ENCODE measurements at regions not wholly inside any gene's neighbourhood (a gene's known extent, or its start where the extent isn't known, plus 50 kb on each side); places are given as distances from the start of the nearest gene placed in this dataset.
"Not testable (repeated sequence)": the region's sequence is repeated elsewhere in the genome, so short reads cannot be mapped to it uniquely, and the experiment has no call there.

GRCh38 chr7:34342387-34342786 lies 315.6 kb upstream of the NPSR1 start:
- in situ Hi-C loops (cut with HindIII; ENCODE audit: low sequenced_read_pairs), result no loop called here
- TF ChIP-seq CTCF (IDR thresholded peaks at IDR 0.05; ENCODE audit: low read depth, low read length), result no peak
- H3K4me3 ChIP-seq (ENCODE audit: low read depth, low read length), result no peak overlapping the region
- DNase-seq (ENCODE audit: low read depth, low spot score), result no peak

GRCh38 chr7:34343667-34344066 lies 314.4 kb upstream of the NPSR1 start:
- H3K4me3 ChIP-seq (ENCODE audit: low read depth, low read length), result no peak overlapping the region
- TF ChIP-seq CTCF (IDR thresholded peaks at IDR 0.05; ENCODE audit: low read depth, low read length), result no peak
- in situ Hi-C loops (cut with HindIII; ENCODE audit: low sequenced_read_pairs), result no loop called here
- DNase-seq (ENCODE audit: low read depth, low spot score), result no peak

GRCh38 chr7:34354011-34354410 lies 304.0 kb upstream of the NPSR1 start:
- DNase-seq (ENCODE audit: low read depth, low spot score), result no peak
- in situ Hi-C loops (cut with HindIII; ENCODE audit: low sequenced_read_pairs), result no loop called here
- H3K4me3 ChIP-seq (ENCODE audit: low read depth, low read length), result no peak overlapping the region
- TF ChIP-seq CTCF (IDR thresholded peaks at IDR 0.05; ENCODE audit: low read depth, low read length), result no peak

GRCh38 chr7:34354899-34355298 lies 303.1 kb upstream of the NPSR1 start:
- TF ChIP-seq CTCF (IDR thresholded peaks at IDR 0.05; ENCODE audit: low read depth, low read length), result no peak
- in situ Hi-C loops (cut with HindIII; ENCODE audit: low sequenced_read_pairs), result no loop called here
- no peak overlapping the region for H3K4me3 ChIP-seq (ENCODE audit: low read depth, low read length)
- DNase-seq (ENCODE audit: low read depth, low spot score), result peak; percentile 67

GRCh38 chr7:34357068-34357467 lies 300.9 kb upstream of the NPSR1 start:
- DNase-seq (ENCODE audit: low read depth, low spot score), result peak; percentile 13
- in situ Hi-C loops (cut with HindIII; ENCODE audit: low sequenced_read_pairs), result no loop called here
- H3K4me3 ChIP-seq (ENCODE audit: low read depth, low read length), result no peak overlapping the region
- TF ChIP-seq CTCF (IDR thresholded peaks at IDR 0.05; ENCODE audit: low read depth, low read length), result no peak

- no peak overlapping the region for H3K4me3 ChIP-seq (ENCODE audit: low read depth, low read length)
- in situ Hi-C loops (cut with HindIII; ENCODE audit: low sequenced_read_pairs), result no loop called here
- no peak for TF ChIP-seq CTCF (IDR thresholded peaks at IDR 0.05; ENCODE audit: low read depth, low read length)
- DNase-seq (ENCODE audit: low read depth, low spot score), result no peak
Observed at GRCh38 chr7:34357946-34358345, 300.1 kb upstream of the NPSR1 start.

- in situ Hi-C loops (cut with HindIII; ENCODE audit: low sequenced_read_pairs); H3K4me3 ChIP-seq (ENCODE audit: low read depth, low read length); DNase-seq (ENCODE audit: low read depth, low spot score): not testable (repeated sequence)
Observed at GRCh38 chr7:34358578-34358977, 299.4 kb upstream of the NPSR1 start.

Measured in astrocyte of the spinal cord (primary cell).